ENCODE measurements at regions not wholly inside any gene's neighbourhood (a gene's known extent, or its start where the extent isn't known, plus 50 kb on each side); places are given as distances from the start of the nearest gene placed in this dataset.

DNA sequence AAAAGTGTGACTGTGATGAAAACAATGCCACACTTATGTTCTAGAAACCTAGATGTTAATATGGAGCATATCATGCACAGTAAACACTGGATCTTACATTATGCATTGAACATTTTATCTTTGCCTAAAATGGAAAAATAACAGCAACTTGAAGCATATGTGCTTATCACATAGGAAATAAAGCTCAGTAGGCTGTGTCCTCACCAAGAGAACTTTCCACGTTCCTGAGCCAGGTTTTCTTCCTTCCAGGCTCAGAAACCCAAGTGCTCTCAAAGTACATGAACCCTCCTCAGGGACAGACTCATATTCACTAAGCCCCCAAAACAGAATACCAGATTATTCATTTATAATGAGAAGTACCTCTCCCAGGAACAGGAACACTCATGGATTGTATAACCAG, 79.4 kb upstream of the PRKAR2B start:
- no peaks in the 10 kb centered on the region for H3K9me3 ChIP-seq (ENCODE audit: low read depth)
- H3K9me2 ChIP-seq (replicated peaks; ENCODE audit: insufficient read depth) = no peaks in the 10 kb centered on the region
- no peaks in the 10 kb centered on the region for H4K20me1 ChIP-seq (ENCODE audit: insufficient read depth, poor library complexity, severe bottlenecking)
- H3K27ac ChIP-seq = no peak overlapping the region
- no peaks in the 10 kb centered on the region for H3K36me3 ChIP-seq (replicated peaks; ENCODE audit: insufficient read depth, low read depth)
- 76% methylated on average over 1 of the region's 1 CpG for WGBS (ENCODE audit: low lambda C conversion rate, missing lambda C conversion rate)
- no peak overlapping the region for H3K4me2 ChIP-seq
- H3K4me1 ChIP-seq (ENCODE audit: insufficient read depth) = no peaks in the 10 kb centered on the region
- no peak overlapping the region for H2AFZ ChIP-seq
- TF ChIP-seq, protein P1, sequence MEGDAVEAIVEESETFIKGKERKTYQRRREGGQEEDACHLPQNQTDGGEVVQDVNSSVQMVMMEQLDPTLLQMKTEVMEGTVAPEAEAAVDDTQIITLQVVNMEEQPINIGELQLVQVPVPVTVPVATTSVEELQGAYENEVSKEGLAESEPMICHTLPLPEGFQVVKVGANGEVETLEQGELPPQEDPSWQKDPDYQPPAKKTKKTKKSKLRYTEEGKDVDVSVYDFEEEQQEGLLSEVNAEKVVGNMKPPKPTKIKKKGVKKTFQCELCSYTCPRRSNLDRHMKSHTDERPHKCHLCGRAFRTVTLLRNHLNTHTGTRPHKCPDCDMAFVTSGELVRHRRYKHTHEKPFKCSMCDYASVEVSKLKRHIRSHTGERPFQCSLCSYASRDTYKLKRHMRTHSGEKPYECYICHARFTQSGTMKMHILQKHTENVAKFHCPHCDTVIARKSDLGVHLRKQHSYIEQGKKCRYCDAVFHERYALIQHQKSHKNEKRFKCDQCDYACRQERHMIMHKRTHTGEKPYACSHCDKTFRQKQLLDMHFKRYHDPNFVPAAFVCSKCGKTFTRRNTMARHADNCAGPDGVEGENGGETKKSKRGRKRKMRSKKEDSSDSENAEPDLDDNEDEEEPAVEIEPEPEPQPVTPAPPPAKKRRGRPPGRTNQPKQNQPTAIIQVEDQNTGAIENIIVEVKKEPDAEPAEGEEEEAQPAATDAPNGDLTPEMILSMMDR (IDR thresholded peaks at IDR 0.05; ENCODE audit: poor library complexity) = no peak
- TF ChIP-seq EZH2 (IDR thresholded peaks at IDR 0.05; ENCODE audit: borderline replicate concordance) = no peak
- TF ChIP-seq EZH2phosphoT487 (IDR thresholded peaks at IDR 0.05; ENCODE audit: low read depth, severe bottlenecking, unreplicated experiment) = no peak
- no peak overlapping the region for H3K4me3 ChIP-seq
- DNase-seq (ENCODE audit: low spot score) = no peak
- H3K27me3 ChIP-seq = no peaks in the 10 kb centered on the region
- no peaks in the 10 kb centered on the region for H3K79me2 ChIP-seq

DNA sequence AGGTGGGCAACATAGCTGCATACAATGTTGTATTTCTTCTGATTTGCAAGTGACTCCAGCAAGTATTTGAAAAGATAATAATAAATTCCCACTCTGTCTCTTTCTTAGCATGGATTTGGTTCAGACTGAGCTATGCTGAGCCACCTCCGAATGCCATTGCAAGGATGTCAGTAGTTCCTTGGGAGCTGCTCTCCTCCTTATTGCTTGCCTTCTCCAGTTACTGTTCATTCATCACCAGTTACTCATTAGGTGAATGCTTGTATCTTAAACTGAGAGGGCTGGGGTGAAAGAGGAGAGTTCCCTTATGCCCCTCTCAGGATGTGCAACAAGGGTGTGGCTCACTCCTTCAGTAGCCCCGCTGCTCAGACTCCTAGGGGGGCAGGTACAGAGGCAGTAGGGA, 78.4 kb upstream of the PRKAR2B start:
- H3K27ac ChIP-seq = no peak overlapping the region
- no peaks in the 10 kb centered on the region for H3K79me2 ChIP-seq
- no peaks in the 10 kb centered on the region for H3K9me2 ChIP-seq (replicated peaks; ENCODE audit: insufficient read depth)
- no peaks in the 10 kb centered on the region for H4K20me1 ChIP-seq (ENCODE audit: insufficient read depth, poor library complexity, severe bottlenecking)
- no peaks in the 10 kb centered on the region for H3K4me1 ChIP-seq (ENCODE audit: insufficient read depth)
- H3K36me3 ChIP-seq (replicated peaks; ENCODE audit: insufficient read depth, low read depth) = no peaks in the 10 kb centered on the region
- H3K4me2 ChIP-seq = no peak overlapping the region
- TF ChIP-seq, protein P1 (IDR thresholded peaks at IDR 0.05; ENCODE audit: poor library complexity) = no peak
- TF ChIP-seq EZH2phosphoT487 (IDR thresholded peaks at IDR 0.05; ENCODE audit: low read depth, severe bottlenecking, unreplicated experiment) (no peak), EZH2 (IDR thresholded peaks at IDR 0.05; ENCODE audit: borderline replicate concordance) (no peak)
- no peaks in the 10 kb centered on the region for H3K27me3 ChIP-seq
- no peak for DNase-seq (ENCODE audit: low spot score)
- no peak overlapping the region for H2AFZ ChIP-seq
- WGBS (ENCODE audit: low lambda C conversion rate, missing lambda C conversion rate) = 84% methylated on average over 2 of the region's 2 CpGs
- no peak overlapping the region for H3K4me3 ChIP-seq
- no peaks in the 10 kb centered on the region for H3K9me3 ChIP-seq (ENCODE audit: low read depth)

DNA sequence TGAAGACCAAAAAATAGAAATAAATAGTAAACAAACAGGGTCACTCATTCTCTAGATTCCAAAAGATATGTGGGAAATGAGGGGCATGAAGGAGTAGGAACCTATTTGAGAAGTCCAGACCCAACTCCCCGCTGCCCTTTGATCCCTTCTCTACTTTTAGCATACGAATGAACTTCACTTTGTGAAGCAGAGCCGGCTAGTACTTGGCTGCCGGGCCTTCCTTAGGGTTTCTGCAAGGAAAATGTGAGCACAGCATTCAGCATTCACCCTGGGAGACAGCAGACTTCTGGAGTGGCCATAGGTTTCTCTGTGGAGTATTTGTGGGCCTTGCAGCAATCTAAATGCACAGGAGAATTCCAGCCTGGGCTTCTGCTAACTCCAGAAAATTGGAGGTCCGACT, 76.3 kb upstream of the PRKAR2B start:
- Histone ChIP-seq H3K4me3 (no peak overlapping the region), H3K27ac (no peak overlapping the region), H3K36me3 (replicated peaks; ENCODE audit: insufficient read depth, low read depth) (no peaks in the 10 kb centered on the region), H3K27me3 (no peaks in the 10 kb centered on the region), H3K79me2 (no peaks in the 10 kb centered on the region), H3K4me2 (no peak overlapping the region), H3K4me1 (ENCODE audit: insufficient read depth) (no peaks in the 10 kb centered on the region), H3K9me2 (replicated peaks; ENCODE audit: insufficient read depth) (no peaks in the 10 kb centered on the region), H3K9me3 (ENCODE audit: low read depth) (no peaks in the 10 kb centered on the region), H4K20me1 (ENCODE audit: insufficient read depth, poor library complexity, severe bottlenecking) (no peaks in the 10 kb centered on the region), H2AFZ (no peak overlapping the region)
- TF ChIP-seq EZH2phosphoT487 (IDR thresholded peaks at IDR 0.05; ENCODE audit: low read depth, severe bottlenecking, unreplicated experiment) (no peak), EZH2 (IDR thresholded peaks at IDR 0.05; ENCODE audit: borderline replicate concordance) (no peak)
- TF ChIP-seq, protein P1 (IDR thresholded peaks at IDR 0.05; ENCODE audit: poor library complexity) = no peak
- 41% methylated on average over 5 of the region's 5 CpGs for WGBS (ENCODE audit: low lambda C conversion rate, missing lambda C conversion rate)
- DNase-seq (ENCODE audit: low spot score) = no peak

Measured in hepatocyte (in vitro differentiated cells).